Muscle of arm (tissue), 1 donor: ENCODE measurements at regions not wholly inside any gene's neighbourhood (a gene's known extent, or its start where the extent isn't known, plus 50 kb on each side); places are given as distances from the start of the nearest gene placed in this dataset.
"Not testable (repeated sequence)": the region's sequence is repeated elsewhere in the genome, so short reads cannot be mapped to it uniquely, and the experiment has no call there.

Experiments
- DNase-seq: peaks from one replicate; pipeline ENCODE4 v3.0.0-alpha.2; 2013

DNA sequence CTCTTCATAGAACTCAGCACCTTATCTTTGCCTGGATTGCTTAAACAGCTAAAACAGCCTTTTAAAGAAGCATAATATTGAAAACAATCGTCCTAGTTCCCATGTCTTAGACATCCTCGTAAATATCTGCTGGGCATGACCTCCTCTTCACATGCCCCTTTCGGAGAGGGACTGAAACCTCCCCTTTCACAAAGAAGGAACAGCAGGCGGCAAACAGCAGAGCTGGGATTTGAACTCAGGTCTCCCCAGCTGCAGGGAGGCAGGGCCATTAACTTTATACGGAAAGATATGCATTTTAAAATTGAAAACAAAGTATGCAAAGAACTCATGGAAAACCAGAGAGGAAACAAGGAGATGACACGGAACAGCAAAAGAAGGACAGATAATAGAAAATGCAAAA lies 249.9 kb downstream of the FOXL1 start:
- DNase-seq: no peak

DNA sequence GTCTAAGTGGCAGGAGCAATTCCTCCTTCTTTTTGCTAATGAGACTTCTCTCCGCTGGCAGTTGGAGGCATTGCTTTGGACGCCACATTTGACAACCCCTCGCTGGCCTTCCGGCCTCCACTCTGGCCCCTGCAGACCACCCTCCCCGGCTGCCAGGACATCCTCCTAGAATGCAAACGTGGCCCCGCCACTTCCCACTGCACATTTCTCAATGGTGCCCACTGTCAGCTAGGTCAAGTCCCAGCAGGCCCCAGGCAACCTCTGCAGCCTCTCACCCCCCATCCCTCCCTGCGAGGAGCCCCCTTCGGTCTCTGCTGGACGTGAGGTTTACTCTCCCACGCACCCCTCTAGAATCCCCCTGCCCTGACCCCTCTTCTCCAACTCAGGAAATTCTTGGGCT lies 250.3 kb downstream of the FOXL1 start:
- DNase-seq: no peak

DNA sequence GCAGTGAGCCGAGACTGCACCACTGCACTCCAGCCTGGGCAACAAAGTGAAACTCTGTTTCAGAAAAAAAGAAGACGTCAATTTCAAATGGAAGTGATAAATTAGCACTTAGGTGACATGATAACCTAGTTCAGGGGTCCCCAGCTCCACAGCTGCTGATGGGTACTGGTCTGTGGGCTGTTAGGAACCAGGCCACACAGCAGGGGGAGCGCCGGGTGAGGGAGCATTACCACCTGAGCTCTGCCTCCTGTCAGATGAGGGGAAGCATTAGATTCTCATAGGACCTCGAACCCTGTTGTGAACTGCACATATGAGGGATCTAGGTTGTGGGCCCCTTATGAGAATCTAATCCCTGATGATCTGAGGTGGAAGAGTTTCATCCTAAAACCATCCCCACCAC lies 253.0 kb downstream of the FOXL1 start:
- DNase-seq: no peak

DNA sequence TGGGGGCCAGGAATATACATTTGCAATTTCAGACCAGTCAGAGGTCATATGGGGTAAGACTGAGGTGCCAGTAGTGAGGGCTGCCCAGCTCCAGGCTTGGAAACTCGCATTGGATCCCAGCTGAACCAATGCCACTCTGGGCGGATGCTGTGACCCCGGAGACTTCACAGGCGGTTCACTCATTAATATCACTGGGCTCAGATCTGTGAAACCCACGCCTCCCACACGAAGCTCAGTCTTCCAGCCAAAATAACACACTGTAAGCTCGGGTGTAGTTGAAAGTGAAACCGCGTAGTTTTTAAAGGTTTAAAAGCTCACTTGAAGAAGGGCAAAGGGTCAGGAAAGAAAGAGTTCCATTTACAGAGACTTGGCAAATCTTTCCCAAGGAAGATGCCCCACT lies 254.8 kb downstream of the FOXL1 start:
- DNase-seq: no peak

DNA sequence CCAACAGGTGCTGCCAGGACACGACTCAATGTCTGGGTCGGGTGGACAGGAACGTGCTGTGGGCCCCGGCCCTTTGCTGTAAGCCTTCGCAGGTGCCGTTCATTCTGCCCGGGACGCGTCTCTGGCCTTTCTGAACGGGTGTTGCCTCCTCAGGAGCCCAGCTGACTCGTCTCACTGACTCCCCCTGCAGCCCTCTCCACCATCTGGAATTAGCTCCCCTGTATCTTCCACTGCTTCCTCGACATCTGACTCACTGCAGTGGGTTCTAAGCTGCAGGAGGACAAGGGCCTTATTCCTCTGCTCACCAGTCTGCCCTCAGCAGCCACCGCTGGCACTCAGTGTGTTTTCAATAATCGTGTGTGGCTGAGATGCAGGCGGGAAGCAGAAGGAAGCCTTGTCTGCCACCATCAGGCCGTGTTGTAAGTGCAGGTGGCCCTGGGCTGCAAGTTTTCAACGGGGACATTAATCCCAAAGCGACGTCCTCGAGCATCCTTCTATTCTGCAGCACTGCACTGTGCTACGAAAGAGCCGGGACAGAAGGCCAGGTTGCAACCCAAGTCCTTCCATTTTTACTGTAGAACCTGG lies 256.2 kb downstream of the FOXL1 start:
- DNase-seq: no peak

DNA sequence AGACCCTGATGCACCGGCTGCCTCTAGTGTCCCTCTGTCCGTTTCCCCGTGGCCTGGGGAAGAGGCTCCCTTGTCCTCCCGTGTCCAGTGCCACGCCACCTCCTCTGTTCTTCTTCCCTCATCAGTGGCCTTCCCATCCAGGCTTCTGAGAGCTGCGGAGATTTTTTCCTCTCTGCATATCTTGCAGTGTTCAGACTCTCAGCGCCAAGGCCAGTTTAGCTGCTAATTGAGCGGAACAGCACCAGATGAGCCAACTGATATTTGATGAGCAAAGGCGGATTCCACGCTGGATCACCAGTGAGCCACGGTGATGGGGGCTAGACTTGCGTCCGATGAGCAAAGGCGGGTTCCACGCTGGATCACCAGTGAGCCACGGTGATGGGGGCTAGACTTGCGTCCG lies 257.6 kb downstream of the FOXL1 start:
- no peak for DNase-seq

DNA sequence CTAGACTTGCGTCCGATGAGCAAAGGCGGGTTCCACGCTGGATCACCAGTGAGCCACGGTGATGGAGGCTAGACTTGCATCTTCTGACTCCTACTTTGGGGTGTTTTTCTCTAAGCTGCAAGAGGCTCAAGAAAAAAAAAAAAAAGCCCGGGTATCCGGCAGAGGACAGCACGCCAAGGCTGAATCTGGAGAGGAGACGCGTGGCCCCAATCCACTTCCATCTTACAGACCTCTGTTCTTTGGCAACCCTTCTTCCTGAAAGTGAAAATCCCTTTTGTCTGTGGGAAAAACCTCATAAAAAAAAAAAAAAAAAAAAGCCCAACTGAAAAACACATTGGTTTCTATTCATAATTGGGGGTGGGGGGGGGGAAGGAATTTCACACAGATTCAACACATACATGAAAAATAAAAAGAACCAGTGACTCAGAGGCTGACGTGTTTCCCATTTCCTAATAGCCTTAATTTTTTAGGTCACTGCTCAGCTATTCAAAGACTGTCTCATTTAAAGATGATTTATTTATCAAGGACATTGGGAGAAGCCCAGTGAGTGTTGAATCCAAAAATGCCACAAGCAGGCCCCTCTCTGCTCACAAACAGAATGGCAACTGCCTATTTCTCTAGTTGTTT lies 258.3 kb downstream of the FOXL1 start:
- DNase-seq: no peak

DNA sequence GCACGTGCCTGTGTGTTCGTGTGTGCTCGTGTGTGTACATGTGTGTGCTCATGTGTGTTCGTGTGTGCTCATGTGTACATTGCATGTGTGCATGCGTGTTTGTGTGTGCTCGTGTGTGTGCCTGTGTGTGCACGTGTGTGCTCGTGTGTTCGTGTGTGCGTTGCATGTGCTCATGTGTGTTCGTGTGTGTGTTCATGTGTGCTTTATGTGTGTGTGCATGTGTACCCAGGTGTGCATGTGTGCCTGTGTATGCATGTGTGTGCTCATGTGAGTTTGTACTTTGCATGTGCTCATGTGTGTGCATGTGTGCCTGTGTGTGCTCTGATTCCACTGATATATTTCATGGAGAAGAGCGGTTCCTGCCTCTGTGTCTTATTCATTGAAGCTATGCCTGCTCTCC lies 265.5 kb downstream of the FOXL1 start:
- no peak for DNase-seq

DNA sequence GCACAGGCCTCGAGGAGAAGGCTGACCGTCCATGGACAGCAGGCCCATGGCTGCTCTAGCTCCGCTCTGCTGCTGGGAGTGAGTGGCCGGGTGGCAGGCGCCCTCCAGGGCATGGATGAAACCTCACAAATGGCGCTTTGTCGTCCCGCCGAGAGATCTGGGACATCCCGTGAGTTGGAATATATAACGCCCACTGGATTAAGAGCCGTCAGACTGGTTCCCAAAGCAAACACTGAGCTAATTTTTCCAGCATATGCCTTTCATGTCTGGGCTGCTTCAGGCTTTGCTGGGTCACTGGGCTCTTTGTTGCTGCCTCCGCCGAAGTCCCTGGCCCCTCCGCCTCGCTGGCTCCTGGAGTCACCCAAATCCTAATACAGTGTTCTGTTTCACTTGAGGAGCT lies 266.3 kb downstream of the FOXL1 start:
- DNase-seq: no peak

DNA sequence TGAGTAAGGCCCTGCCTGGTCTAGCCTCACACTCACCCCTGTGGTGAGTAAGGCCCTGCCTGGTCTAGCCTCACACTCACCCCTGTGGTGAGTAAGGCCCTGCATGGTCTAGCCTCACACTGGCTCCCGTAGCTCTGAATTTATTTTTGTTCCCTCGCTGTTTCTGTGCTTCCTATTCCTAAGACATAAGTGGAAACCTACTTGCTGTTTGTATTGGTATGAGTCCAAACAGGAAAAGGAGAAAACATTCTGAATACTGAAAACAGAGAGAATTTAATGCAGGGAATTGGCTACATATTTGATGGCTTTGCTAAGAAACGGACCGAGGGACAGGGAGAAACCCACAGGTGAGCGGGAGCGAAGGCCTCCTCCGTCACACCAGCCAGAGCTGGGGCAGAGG lies 267.8 kb downstream of the FOXL1 start:
- DNase-seq: no peak

DNA sequence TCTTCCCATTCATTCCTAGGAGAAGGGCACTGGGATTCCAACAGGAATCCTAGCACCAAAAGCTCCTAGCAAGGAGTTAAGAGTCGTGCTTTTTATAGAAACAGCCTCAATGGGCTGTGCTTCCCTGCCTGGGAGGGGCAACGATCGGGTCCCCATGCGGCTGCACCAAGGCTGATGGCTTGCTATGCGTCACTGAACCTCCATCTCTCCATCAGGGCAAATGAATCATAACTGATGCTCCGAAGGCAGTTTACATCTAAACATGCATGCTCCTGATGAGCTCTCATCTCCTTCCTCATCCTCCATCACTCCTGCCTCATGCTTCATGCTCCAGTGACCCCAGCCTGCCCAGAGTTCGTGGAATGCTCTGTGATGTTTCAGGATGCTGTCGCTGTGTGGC lies 270.5 kb downstream of the FOXL1 start:
- DNase-seq: no peak

DNA sequence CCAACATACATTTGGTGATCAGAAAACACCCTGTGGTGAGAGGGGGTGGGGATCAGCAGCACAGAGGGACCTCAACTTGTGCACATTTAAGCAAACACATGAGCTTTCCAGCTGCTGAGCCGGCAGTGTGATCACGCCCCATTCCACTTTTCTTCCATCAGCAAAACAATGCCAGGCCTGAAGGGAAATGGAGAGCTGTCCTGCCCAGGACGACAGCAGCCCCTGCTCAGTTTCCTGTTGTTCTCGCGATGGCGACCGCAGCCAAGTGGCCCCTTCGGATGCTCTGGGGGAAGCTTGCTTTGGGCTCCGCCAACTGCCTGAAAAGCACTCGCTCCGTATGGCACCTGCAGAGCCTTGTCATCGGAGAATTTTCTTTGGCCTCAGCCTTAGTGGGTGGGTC lies 272.3 kb downstream of the FOXL1 start:
- DNase-seq: no peak

DNA sequence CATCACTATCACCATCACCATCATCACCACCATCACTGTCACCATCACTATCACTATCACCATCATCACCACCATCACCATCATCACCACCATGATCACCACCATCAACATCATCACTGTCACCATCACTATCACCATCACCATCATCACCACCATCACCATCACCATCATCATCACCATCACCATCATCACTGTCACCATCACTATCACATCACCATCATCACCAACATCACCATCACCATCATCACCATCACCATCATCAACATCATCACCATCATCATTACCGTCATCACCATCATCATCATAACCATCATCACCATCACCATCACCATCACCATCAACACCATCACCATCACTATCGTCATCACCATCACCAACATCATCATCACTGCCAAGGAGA lies 273.8 kb downstream of the FOXL1 start:
- DNase-seq: no peak

DNA sequence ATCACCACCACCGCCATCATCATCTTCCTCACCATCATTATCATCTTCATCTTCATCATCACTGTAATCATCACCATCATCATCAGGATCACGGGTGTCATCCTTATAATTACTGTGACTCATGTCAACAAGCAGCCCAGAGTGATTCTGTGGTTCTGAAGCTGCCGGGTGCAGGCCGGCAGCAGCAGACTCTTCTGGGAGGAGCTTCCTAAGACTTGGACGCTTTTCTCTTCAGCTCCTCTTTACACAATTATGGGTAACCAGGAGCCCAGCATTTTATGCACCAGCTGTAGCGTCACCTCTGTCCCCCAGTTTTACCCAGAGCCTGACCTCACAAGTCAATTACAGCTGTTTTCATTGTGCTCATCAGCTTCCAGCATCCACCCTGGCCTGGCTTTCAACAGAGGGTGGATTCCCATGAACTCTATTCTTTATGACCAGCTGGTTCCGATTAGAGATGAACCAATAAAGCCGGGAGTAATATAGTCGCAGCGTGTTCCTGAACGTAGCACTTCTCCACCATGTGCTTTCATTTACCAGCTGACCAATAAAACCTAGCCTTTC lies 275.8 kb downstream of the FOXL1 start:
- peak; percentile 66 for DNase-seq

DNA sequence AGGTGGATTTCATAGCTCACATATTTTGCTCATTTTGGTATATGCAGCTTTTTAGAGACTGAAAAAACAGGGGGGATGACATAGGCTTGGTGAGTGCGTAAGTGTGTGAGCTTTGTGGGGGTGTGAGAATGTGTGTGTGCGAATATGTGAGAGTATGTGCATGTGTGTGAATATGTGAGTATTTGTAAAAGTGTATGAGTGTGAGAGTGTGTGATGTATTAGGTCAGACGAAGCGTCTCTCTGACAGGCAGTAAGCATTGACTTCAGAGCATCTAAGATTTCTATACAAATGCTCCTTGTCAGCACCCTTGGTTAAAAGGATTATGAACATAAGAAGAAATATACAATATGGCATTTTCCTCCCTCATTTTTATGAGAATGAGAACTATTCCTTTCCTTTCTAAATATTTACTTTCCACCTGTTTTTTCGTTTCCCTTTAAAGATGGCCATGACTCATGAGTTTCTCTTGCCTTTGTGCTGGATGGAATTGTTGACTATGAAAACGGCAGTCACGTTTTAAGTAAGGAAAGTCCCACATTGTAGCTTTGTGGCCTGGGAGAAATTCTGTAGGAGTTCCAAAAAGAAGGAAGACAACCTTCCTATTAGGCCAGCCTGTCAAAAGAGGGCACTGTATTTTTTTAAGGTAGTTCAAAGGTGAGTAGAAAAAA lies 276.4 kb downstream of the FOXL1 start:
- no peak for DNase-seq

DNA sequence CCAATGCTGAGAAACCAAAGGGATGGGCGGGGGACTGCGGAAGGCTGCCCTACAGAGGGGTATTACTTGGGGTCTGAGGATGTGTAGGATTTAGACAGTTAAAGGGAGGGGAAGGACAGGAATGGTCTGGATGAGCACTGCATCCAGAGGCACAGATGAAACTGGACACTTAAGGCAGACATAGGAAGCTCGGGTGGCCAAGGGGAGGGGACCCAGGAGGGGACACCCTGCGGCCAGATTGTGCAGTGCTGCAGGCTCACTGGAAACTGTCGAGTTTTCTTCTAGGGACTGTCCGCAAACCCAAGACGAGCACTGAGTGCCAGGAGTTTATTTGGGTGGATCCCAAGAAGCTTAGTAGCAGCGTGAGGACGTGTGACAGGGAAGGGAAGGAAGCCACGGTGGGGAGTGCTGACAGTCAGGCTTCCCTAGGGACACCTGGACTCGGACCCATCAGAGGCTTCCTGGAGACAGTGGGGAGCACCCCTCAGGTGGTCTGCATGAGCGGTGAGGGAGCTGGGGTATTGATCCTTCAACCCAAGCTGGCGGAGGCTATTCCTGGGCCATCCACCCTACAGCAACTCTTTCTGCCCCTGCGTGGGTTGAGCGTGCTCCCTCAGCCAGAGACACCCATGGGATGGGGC lies 278.7 kb downstream of the FOXL1 start:
- DNase-seq: no peak

DNA sequence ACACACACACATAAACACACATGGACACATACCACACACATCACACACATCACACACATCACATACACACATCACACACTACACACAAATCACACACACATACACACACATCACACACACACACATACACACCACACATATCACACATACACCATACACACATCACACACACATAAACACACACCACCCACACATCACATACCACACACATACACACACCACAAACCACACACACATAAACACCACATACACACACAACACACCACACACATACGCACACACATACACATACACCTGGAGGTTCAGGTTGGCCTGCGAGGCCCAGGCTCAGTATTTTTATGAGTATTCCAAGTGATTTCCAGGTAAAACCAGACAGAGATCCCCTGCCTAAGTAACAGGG lies 279.5 kb downstream of the FOXL1 start:
- DNase-seq: no peak

DNA sequence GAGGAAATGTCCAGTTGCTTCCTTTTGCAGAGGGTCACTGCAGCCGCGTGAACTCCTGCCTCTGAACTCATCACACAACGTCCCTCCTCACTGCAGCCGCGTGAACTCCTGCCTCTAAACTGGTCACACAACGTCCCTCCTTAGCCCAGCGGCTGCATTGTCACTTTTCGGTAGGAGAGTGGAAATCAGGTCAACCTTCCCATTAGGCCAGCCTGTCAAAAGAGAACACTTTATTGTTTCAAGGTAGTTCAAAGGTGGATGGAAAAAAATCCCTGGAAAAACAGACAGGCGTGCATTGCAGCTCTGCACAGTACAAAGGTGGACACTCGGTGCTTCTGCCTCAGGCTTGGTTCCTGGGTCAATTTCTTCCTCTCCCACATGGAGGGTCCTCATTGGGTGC lies 280.2 kb downstream of the FOXL1 start:
- no peak for DNase-seq

DNA sequence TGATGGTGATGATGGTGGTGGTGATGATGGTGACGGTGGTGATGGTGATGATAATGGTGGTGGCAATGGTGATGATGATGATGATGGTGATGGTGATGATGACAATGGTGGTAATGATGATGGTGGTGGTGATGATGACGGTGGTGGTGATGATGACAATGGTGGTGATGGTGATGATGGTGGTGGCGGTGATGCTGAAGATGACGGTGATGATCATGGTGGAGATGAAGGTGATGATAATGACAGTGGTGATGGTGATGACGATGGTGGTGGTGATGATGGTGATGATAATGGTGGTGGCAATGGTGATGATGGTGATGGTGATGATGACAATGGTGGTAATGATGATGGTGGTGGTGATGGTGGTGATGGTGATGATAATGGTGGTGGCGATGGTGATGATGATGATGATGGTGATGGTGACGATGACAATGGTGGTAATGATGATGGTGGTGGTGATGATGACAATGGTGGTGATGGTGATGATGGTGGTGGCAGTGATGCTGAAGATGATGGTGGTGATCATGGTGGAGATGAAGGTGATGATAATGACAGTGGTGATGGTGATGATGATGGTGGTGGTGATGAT lies 283.0 kb downstream of the FOXL1 start:
- DNase-seq: not testable (repeated sequence)

DNA sequence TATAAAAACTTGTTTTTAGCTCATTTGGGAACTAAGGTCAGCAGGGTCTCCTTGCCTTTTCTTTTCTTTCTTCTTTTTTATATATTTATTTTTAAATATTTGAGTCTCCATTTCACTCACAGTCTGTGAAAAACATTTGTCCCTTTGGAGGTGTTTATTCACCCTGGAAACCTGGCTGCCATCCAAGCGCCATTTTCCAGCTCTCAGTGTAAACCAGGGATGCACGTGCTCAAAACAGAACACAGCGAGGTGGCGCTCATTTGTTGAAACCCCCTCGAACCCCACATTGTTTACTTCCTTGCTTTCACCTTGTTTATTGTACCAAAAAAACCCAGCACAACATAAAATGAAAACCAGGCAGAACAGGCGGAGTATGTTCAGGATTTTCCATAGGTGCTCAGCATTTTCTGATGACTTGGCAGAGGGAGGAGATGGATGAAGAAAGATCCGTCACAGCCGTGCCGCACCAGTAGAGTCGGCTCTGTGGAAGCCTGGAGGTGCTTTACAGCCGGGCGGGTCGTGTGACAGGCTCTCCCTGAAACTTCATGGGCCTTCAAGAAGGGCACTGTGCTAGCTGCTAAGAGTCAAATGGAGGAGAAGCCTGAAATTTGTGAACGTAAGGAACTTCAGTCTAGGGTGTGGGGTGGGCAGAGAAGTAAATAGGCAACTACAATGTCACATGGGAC lies 284.4 kb downstream of the FOXL1 start:
- DNase-seq: peak; percentile 56

DNA sequence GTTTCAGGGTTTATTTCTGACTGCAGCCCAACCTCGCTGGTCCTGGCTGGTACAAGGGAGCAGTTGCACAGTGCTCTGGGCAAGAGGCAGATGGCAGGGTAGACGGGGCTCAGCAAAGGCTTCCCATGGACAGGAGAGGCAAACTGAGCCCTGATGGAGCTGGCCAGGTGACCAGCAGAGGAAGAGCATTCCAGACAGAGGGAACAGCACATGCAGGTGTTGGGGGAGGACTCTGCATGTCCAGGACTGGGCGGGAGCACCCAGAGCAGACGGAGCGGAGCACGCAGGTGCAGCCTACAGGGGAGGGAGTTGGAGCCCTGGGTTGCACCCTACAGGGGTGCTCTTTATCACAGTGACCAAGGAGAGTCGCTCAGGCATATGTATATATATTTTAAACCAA lies 285.3 kb downstream of the FOXL1 start:
- DNase-seq: no peak

DNA sequence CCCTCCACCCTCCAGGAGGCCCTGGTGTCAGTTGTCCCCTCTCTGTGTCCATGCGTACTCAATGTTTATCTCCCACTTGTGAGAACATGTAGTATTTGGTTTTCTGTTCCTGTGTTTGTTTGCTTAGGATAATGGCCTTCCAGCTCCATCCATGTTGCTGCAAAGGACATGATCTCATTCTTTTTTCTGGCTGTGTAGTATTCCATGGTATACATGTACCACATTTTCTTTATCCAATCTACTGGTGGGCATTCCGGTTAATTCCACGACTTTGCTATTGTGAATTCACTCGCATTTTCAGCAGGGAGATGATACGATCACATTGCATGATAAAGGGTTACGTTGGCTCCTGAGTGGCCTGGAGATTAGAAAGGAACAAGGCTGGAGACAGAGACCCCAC lies 286.2 kb downstream of the FOXL1 start:
- DNase-seq: no peak
